GM21786 (cell line): ENCODE measurements at regions not wholly inside any gene's neighbourhood (a gene's known extent, or its start where the extent isn't known, plus 50 kb on each side); places are given as distances from the start of the nearest gene placed in this dataset.

Experiments
- ATAC-seq: cut with Tn5 transposase; IDR thresholded peaks from one replicate; pipeline ENCODE4 v1.9.1; 2021; ENCODE audit not compliant: unreplicated experiment

GRCh38 chr9:120018037-120018436, 561.9 kb downstream of the CDK5RAP2 start:
- no peak for ATAC-seq

- no peak for ATAC-seq
These were observed 563.7 kb downstream of the CDK5RAP2 start for GRCh38 chr9:120016231-120016630.

GRCh38 chr9:120014796-120015195, 565.2 kb downstream of the CDK5RAP2 start:
- ATAC-seq = no peak

GRCh38 chr9:120009856-120010255, 570.1 kb downstream of the CDK5RAP2 start:
- no peak for ATAC-seq

GRCh38 chr9:120001536-120001935, 578.4 kb downstream of the CDK5RAP2 start:
- ATAC-seq = no peak

- ATAC-seq = no peak
These were observed 581.4 kb downstream of the CDK5RAP2 start for GRCh38 chr9:119998614-119999013.

GRCh38 chr9:119991797-119992196, 588.2 kb downstream of the CDK5RAP2 start:
- ATAC-seq = no peak

GRCh38 chr9:119986713-119987112, 593.3 kb downstream of the CDK5RAP2 start:
- no peak for ATAC-seq

GRCh38 chr9:119986205-119986604, 593.8 kb downstream of the CDK5RAP2 start:
- ATAC-seq = no peak

- ATAC-seq = no peak
These were observed 604.8 kb upstream of the BRINP1 start for GRCh38 chr9:119974026-119974425.

- peak; percentile 90 for ATAC-seq
These were observed 599.8 kb upstream of the BRINP1 start for GRCh38 chr9:119968836-119969707.

GRCh38 chr9:119967867-119968535, 598.8 kb upstream of the BRINP1 start:
- ATAC-seq = no peak

- no peak for ATAC-seq
These were observed 594.6 kb upstream of the BRINP1 start for GRCh38 chr9:119963798-119964372.

- no peak for ATAC-seq
These were observed 594.1 kb upstream of the BRINP1 start for GRCh38 chr9:119963258-119963797.

GRCh38 chr9:119961774-119962424, 592.7 kb upstream of the BRINP1 start:
- ATAC-seq = no peak

- no peak for ATAC-seq
These were observed 590.8 kb upstream of the BRINP1 start for GRCh38 chr9:119959846-119960545.

- ATAC-seq = no peak
These were observed 586.9 kb upstream of the BRINP1 start for GRCh38 chr9:119956111-119956510.

- ATAC-seq = no peak
These were observed 586.0 kb upstream of the BRINP1 start for GRCh38 chr9:119955276-119955675.

GRCh38 chr9:119951591-119951990, 582.4 kb upstream of the BRINP1 start:
- ATAC-seq = no peak

- ATAC-seq = no peak
These were observed 581.9 kb upstream of the BRINP1 start for GRCh38 chr9:119951090-119951489.

- no peak for ATAC-seq
These were observed 576.5 kb upstream of the BRINP1 start for GRCh38 chr9:119945686-119946085.
